Liver (tissue), 3 donors: ENCODE measurements at regions not wholly inside any gene's neighbourhood (a gene's known extent, or its start where the extent isn't known, plus 50 kb on each side); places are given as distances from the start of the nearest gene placed in this dataset.

Source experiments
- CTCF ChIP-seq: fragments of 150-350 bp; IDR thresholded peaks from 2 replicates; pipeline ENCODE4 v1.5.1; 2017; ENCODE audit warnings: improper control_type of control experiment, low read depth, low read length; ENCODE audit not compliant: missing input control
- EGR1 ChIP-seq, 2 donors: IDR thresholded peaks; 2 replicates each; pipeline ENCODE4 v1.6.1; 2016 to 2018; ENCODE audit warnings: antibody characterized with exemption in 2 of 2, low read depth in 2 of 2
- donor health status: healthy.
- donor health status: healthy.

GRCh38 chr20:56157530-56158203 lies 90.9 kb upstream of the MC3R start:
- TF ChIP-seq CTCF (no peak), EGR1 (IDR thresholded peaks at IDR 0.05; ENCODE audit: low read depth in 2 of 2) (no peak)
